ENCODE measurements at regions not wholly inside any gene's neighbourhood (a gene's known extent, or its start where the extent isn't known, plus 50 kb on each side); places are given as distances from the start of the nearest gene placed in this dataset.
A peak's percentile ranks its signal among the peaks of the same experiment; 100 is the strongest.

GRCh38 chr7:51647931-51648351 is 331.3 kb upstream of the COBL start:
- DNase-seq, result peak in 8 of 10 donors; percentile 30 to 91 (median 40)

GRCh38 chr7:51647486-51647885 is 330.9 kb upstream of the COBL start:
- DNase-seq, result no peak
- intact Hi-C loops (cut with DNase I), result no loop called here

More at GRCh38 chr7:51647931-51648351, 331.3 kb upstream of the COBL start:
- intact Hi-C loops (cut with DNase I), result no loop called here

GRCh38 chr7:51645702-51646298 is 329.2 kb upstream of the COBL start:
- intact Hi-C loops (cut with DNase I), result no loop called here
- DNase-seq, result no peak

- DNase-seq, result no peak
- intact Hi-C loops (cut with DNase I), result no loop called here
These were observed 328.6 kb upstream of the COBL start for GRCh38 chr7:51645255-51645654.

GRCh38 chr7:51644216-51644615 is 327.6 kb upstream of the COBL start:
- intact Hi-C loops (cut with DNase I), result no loop called here
- no peak for DNase-seq

- DNase-seq, result no peak
- intact Hi-C loops (cut with DNase I), result no loop called here
These were observed 324.2 kb upstream of the COBL start for GRCh38 chr7:51640841-51641240.

- intact Hi-C loops (cut with DNase I), result no loop called here
- no peak for DNase-seq
These were observed 323.2 kb upstream of the COBL start for GRCh38 chr7:51639661-51640334.

- DNase-seq, result no peak
- intact Hi-C loops (cut with DNase I), result no loop called here
These were observed 319.9 kb upstream of the COBL start for GRCh38 chr7:51636503-51636902.

GRCh38 chr7:51635775-51636174 is 319.2 kb upstream of the COBL start:
- no peak for DNase-seq
- intact Hi-C loops (cut with DNase I), result no loop called here

GRCh38 chr7:51634538-51634937 is 317.9 kb upstream of the COBL start:
- DNase-seq, result no peak
- intact Hi-C loops (cut with DNase I), result no loop called here

GRCh38 chr7:51634025-51634424 is 317.4 kb upstream of the COBL start:
- no peak for DNase-seq
- intact Hi-C loops (cut with DNase I), result no loop called here

- intact Hi-C loops (cut with DNase I), result no loop called here
- DNase-seq, result no peak
These were observed 317.0 kb upstream of the COBL start for GRCh38 chr7:51633596-51633995.

GRCh38 chr7:51633006-51633405 is 316.4 kb upstream of the COBL start:
- no peak for DNase-seq
- intact Hi-C loops (cut with DNase I), result no loop called here

GRCh38 chr7:51630933-51631332 is 314.3 kb upstream of the COBL start:
- intact Hi-C loops (cut with DNase I), result no loop called here

GRCh38 chr7:51629206-51629605 is 312.6 kb upstream of the COBL start:
- no peak for DNase-seq
- intact Hi-C loops (cut with DNase I), result no loop called here

More at GRCh38 chr7:51630933-51631332, 314.3 kb upstream of the COBL start:
- DNase-seq, result no peak

GRCh38 chr7:51621956-51622355 is 305.3 kb upstream of the COBL start:
- no peak for DNase-seq
- intact Hi-C loops (cut with DNase I), result no loop called here

- DNase-seq, result no peak
- intact Hi-C loops (cut with DNase I), result no loop called here
These were observed 304.1 kb upstream of the COBL start for GRCh38 chr7:51620706-51621105.

- intact Hi-C loops (cut with DNase I), result no loop called here
These were observed 303.3 kb upstream of the COBL start for GRCh38 chr7:51619880-51620279.

GRCh38 chr7:51617686-51618085 is 301.1 kb upstream of the COBL start:
- intact Hi-C loops (cut with DNase I), result no loop called here
- no peak for DNase-seq

More at GRCh38 chr7:51619880-51620279, 303.3 kb upstream of the COBL start:
- DNase-seq, result no peak

- intact Hi-C loops (cut with DNase I), result no loop called here
- DNase-seq, result no peak
These were observed 297.3 kb upstream of the COBL start for GRCh38 chr7:51613911-51614357.

- intact Hi-C loops (cut with DNase I), result no loop called here
- DNase-seq, result no peak
These were observed 295.3 kb upstream of the COBL start for GRCh38 chr7:51611937-51612336.

GRCh38 chr7:51607447-51607846 is 290.8 kb upstream of the COBL start:
- intact Hi-C loops (cut with DNase I), result no loop called here

More at GRCh38 chr7:51607447-51607846, 290.8 kb upstream of the COBL start:
- DNase-seq, result no peak

Data from posterior cingulate gyrus (tissue), 11 donors.